Astrocyte of the spinal cord (primary cell): ENCODE measurements at regions not wholly inside any gene's neighbourhood (a gene's known extent, or its start where the extent isn't known, plus 50 kb on each side); places are given as distances from the start of the nearest gene placed in this dataset.

ENCODE experiments used
- DNase-seq: peaks from one replicate; pipeline ENCODE4 v3.0.0; 2011; ENCODE audit warnings: low read depth, low spot score
- H3K4me3 ChIP-seq: 2 replicates; pipeline ENCODE4 v1.5.1; 2011; ENCODE audit warnings: low read depth, mild to moderate bottlenecking, low read length, moderate library complexity
- in situ Hi-C: cut with HindIII; loops from 2 replicates; pipeline ENCODE4 v1.10.0; 2017; ENCODE audit warnings: low sequenced_read_pairs
- TF ChIP-seq, protein P1 (sequence below): IDR thresholded peaks from 2 replicates; pipeline ENCODE4 v1.5.1; 2012; ENCODE audit warnings: low read depth, mild to moderate bottlenecking, low read length, inconsistent platforms

- no peak overlapping the region for H3K4me3 ChIP-seq
- TF ChIP-seq, protein P1, sequence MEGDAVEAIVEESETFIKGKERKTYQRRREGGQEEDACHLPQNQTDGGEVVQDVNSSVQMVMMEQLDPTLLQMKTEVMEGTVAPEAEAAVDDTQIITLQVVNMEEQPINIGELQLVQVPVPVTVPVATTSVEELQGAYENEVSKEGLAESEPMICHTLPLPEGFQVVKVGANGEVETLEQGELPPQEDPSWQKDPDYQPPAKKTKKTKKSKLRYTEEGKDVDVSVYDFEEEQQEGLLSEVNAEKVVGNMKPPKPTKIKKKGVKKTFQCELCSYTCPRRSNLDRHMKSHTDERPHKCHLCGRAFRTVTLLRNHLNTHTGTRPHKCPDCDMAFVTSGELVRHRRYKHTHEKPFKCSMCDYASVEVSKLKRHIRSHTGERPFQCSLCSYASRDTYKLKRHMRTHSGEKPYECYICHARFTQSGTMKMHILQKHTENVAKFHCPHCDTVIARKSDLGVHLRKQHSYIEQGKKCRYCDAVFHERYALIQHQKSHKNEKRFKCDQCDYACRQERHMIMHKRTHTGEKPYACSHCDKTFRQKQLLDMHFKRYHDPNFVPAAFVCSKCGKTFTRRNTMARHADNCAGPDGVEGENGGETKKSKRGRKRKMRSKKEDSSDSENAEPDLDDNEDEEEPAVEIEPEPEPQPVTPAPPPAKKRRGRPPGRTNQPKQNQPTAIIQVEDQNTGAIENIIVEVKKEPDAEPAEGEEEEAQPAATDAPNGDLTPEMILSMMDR, result no peak
- in situ Hi-C loops, result no loop called here
- DNase-seq, result no peak
Observed at GRCh38 chrX:103148075-103148474, 55.1 kb upstream of the NXF3 start.
